ENCODE measurements at regions not wholly inside any gene's neighbourhood (a gene's known extent, or its start where the extent isn't known, plus 50 kb on each side); places are given as distances from the start of the nearest gene placed in this dataset.

DNA sequence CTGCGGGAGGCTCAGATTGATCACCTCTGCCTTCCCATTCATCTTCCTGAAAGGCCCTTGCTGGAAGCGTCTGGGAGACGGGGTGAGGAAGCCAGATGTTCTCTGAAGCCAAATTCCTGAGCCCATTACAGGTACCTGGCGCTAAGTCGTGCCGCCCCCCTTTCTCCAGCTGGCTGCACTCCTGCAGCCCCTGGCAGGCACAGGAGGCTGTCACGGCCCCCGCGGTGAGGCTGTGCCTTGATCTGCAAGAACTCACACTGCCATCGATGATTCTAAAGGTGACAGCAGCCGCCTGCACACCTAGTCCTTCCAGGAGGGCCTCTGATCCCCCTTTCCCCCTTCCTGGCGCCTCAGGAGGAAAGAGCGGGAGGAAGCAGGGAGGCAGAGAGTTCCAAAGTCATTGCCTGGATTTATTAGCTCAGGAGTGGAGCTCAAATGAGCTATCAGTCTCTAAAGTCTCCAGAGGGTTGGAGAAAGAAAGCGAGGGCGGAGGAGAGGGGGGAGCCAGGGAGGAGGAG lies 106.9 kb downstream of the RFLNA start:
- ATAC-seq (no peak), DNase-seq (no peak)
- intact Hi-C loops (cut with DNase I), result no loop called here
- peak overlapping the region in 1 of 10 donors; percentile 4 for H3K27ac ChIP-seq
- H3K27me3 ChIP-seq, result no peaks in the 10 kb centered on the region
- peaks cover 37 to 79% (median 54%) of the 10 kb centered on the region in 9 donors for H3K4me1 ChIP-seq
- H3K4me3 ChIP-seq, result no peak overlapping the region
- H3K9me3 ChIP-seq, result no peaks in the 10 kb centered on the region
- TF ChIP-seq, protein P1, sequence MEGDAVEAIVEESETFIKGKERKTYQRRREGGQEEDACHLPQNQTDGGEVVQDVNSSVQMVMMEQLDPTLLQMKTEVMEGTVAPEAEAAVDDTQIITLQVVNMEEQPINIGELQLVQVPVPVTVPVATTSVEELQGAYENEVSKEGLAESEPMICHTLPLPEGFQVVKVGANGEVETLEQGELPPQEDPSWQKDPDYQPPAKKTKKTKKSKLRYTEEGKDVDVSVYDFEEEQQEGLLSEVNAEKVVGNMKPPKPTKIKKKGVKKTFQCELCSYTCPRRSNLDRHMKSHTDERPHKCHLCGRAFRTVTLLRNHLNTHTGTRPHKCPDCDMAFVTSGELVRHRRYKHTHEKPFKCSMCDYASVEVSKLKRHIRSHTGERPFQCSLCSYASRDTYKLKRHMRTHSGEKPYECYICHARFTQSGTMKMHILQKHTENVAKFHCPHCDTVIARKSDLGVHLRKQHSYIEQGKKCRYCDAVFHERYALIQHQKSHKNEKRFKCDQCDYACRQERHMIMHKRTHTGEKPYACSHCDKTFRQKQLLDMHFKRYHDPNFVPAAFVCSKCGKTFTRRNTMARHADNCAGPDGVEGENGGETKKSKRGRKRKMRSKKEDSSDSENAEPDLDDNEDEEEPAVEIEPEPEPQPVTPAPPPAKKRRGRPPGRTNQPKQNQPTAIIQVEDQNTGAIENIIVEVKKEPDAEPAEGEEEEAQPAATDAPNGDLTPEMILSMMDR (IDR thresholded peaks at IDR 0.05), result no peak
- WGBS, 2 donors, result 76 to 80% methylated on average over 15 of the region's 15 CpGs
- H3K36me3 ChIP-seq, result peaks cover 0 to 84% (median 26%) of the 10 kb centered on the region in 9 donors

DNA sequence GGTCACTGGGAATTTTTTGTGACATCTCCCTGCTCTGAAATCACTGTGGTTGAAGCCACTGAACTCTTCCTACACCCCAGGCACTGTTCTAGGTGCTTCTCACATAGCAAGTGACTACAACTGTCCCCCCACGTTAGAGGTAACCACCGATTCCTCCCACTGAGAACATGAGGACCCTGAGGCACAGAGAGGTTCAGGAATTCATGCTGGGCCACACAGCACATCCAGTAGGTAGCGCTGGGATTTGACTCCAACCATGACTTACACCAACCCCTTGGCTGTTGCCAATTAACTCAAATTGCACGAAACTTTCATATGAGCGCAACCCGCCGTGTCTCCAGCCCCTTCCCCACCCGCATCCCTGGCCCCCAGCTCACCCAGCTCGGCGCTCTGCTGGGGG lies 105.2 kb downstream of the RFLNA start:
- no peak for ATAC-seq
- intact Hi-C loops (cut with DNase I), result no loop called here
- Histone ChIP-seq H3K27me3 (no peaks in the 10 kb centered on the region), H3K9me3 (no peaks in the 10 kb centered on the region), H3K4me1 (peaks cover 38 to 86% (median 64%) of the 10 kb centered on the region in 9 donors), H3K27ac (peak overlapping the region in 5 of 10 donors; percentile 26 to 74 (median 72)), H3K36me3 (peaks cover 0 to 84% (median 26%) of the 10 kb centered on the region in 9 donors), H3K4me3 (no peak overlapping the region)
- DNase-seq, result no peak
- TF ChIP-seq, protein P1 (IDR thresholded peaks at IDR 0.05), result no peak
- WGBS, 2 donors, result 97 to 98% methylated on average over 10 of the region's 10 CpGs

DNA sequence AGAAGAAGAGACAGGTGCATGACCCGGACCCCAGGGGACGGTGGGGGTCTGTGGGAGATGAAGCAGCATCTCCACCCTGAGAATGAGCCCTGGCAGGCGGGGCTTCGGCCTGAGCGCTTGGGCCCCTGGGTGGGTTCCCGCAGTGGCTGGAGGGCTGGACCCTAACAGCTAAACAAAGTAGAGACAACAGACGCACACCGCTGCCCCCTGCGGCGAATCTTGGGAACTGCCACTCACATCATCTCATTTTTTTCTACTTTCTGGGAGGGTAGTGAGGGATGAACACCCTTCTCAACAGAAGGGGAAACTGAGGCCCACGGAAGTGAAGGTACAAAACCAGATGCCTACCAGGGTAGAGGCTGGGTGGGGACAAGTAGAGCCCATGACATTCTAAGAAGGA lies 104.7 kb downstream of the RFLNA start:
- TF ChIP-seq, protein P1 (IDR thresholded peaks at IDR 0.05), result peak; percentile 38 to 75 (median 65)
- WGBS, 2 donors, result 66 to 69% methylated on average over 11 of the region's 11 CpGs
- peak in 1 of 8 donors; percentile 9 for ATAC-seq
- Histone ChIP-seq H3K36me3 (peaks cover 0 to 87% (median 26%) of the 10 kb centered on the region in 9 donors), H3K27ac (peak overlapping the region in 8 of 10 donors; percentile 17 to 74 (median 66)), H3K4me1 (peaks cover 39 to 86% (median 64%) of the 10 kb centered on the region in 9 donors), H3K4me3 (no peak overlapping the region), H3K27me3 (no peaks in the 10 kb centered on the region), H3K9me3 (no peaks in the 10 kb centered on the region)
- no peak for DNase-seq
- intact Hi-C loops (cut with DNase I), result loop anchor here in 1 of 10 donors (10.0 kb wide), 1 partner anchor 105 kb away; no protein-coding TSS in a partner anchor

DNA sequence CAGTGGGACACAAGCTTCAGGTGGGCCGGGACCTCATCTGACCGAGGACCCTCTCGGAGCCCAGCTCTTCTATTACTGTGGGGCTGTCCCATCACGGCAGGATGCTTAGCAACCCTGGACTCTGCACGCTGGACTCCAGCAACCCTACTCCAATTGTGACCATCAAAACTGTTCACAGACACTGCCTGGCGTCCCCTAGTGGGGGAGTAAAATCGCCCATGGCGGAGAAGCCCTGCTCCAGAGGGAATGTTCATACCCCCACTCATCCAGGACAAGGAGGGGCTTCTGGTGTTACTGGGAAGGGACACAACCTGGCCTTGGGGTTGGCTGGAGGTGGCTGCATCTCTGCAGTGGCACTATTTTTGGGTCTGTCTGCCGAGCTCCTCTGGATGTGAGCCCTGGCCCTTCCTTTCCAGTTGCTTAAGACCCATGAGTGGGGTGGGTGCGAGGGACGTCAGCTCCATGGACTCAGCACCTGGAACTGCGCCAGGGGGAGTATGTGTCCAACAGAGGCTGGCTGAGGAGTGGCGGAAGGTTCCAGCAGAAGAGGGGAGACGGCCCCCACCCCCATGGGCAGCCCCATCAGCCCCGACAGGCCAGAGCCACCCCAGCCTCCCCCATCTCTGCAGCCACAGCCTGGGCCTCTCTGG lies 103.8 kb downstream of the RFLNA start:
- Histone ChIP-seq H3K27me3 (no peaks in the 10 kb centered on the region), H3K4me1 (peaks cover 39 to 86% (median 64%) of the 10 kb centered on the region in 9 donors), H3K4me3 (no peak overlapping the region), H3K36me3 (peaks cover 0 to 96% (median 26%) of the 10 kb centered on the region in 9 donors), H3K9me3 (no peaks in the 10 kb centered on the region), H3K27ac (peak overlapping the region in 9 of 10 donors; percentile 17 to 74 (median 64))
- WGBS, 2 donors, result 68 to 74% methylated on average over 15 of the region's 15 CpGs
- intact Hi-C loops (cut with DNase I), result loop anchor here in 1 of 10 donors (10.0 kb wide), 1 partner anchor 106 kb away; no protein-coding TSS in a partner anchor
- TF ChIP-seq, protein P1 (IDR thresholded peaks at IDR 0.05), result peak in 1 of 9 donors; percentile 10
- ATAC-seq, result peak; percentile 11 to 66 (median 32)
- DNase-seq, result peak in 1 of 2 donors; percentile 78

All from heart right ventricle (tissue), 16 donors.